ENCODE measurements at regions not wholly inside any gene's neighbourhood (a gene's known extent, or its start where the extent isn't known, plus 50 kb on each side); places are given as distances from the start of the nearest gene placed in this dataset.

- Mint-ChIP-seq H3K36me3 (ENCODE audit: low read depth, unreplicated experiment) (no peaks in the 10 kb centered on the region), H3K9me3 (ENCODE audit: unreplicated experiment) (no peaks in the 10 kb centered on the region), H3K27me3 (ENCODE audit: unreplicated experiment) (no peaks in the 10 kb centered on the region), H3K4me1 (ENCODE audit: unreplicated experiment) (no peaks in the 10 kb centered on the region), H3K27ac (ENCODE audit: unreplicated experiment) (no peak overlapping the region), H3K4me3 (ENCODE audit: unreplicated experiment) (no peak overlapping the region)
- DNase-seq (ENCODE audit: low spot score): no peak
- TF ChIP-seq, protein P1, sequence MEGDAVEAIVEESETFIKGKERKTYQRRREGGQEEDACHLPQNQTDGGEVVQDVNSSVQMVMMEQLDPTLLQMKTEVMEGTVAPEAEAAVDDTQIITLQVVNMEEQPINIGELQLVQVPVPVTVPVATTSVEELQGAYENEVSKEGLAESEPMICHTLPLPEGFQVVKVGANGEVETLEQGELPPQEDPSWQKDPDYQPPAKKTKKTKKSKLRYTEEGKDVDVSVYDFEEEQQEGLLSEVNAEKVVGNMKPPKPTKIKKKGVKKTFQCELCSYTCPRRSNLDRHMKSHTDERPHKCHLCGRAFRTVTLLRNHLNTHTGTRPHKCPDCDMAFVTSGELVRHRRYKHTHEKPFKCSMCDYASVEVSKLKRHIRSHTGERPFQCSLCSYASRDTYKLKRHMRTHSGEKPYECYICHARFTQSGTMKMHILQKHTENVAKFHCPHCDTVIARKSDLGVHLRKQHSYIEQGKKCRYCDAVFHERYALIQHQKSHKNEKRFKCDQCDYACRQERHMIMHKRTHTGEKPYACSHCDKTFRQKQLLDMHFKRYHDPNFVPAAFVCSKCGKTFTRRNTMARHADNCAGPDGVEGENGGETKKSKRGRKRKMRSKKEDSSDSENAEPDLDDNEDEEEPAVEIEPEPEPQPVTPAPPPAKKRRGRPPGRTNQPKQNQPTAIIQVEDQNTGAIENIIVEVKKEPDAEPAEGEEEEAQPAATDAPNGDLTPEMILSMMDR (IDR thresholded peaks at IDR 0.05; ENCODE audit: unreplicated experiment): no peak
Measured at GRCh38 chr14:98417001-98417400, 855.0 kb downstream of the BCL11B start.

- DNase-seq (ENCODE audit: low spot score): no peak
- no peaks in the 10 kb centered on the region for H3K27me3 Mint-ChIP-seq (ENCODE audit: unreplicated experiment)
- TF ChIP-seq, protein P1 (IDR thresholded peaks at IDR 0.05; ENCODE audit: unreplicated experiment): no peak
- H3K27ac Mint-ChIP-seq (ENCODE audit: unreplicated experiment): no peak overlapping the region
- no peaks in the 10 kb centered on the region for H3K36me3 Mint-ChIP-seq (ENCODE audit: low read depth, unreplicated experiment)
- peaks cover 5% of the 10 kb centered on the region for H3K4me1 Mint-ChIP-seq (ENCODE audit: unreplicated experiment)
- H3K4me3 Mint-ChIP-seq (ENCODE audit: unreplicated experiment): no peak overlapping the region
- no peaks in the 10 kb centered on the region for H3K9me3 Mint-ChIP-seq (ENCODE audit: unreplicated experiment)
Measured at GRCh38 chr14:98428483-98428994, 843.5 kb downstream of the BCL11B start.

DNA sequence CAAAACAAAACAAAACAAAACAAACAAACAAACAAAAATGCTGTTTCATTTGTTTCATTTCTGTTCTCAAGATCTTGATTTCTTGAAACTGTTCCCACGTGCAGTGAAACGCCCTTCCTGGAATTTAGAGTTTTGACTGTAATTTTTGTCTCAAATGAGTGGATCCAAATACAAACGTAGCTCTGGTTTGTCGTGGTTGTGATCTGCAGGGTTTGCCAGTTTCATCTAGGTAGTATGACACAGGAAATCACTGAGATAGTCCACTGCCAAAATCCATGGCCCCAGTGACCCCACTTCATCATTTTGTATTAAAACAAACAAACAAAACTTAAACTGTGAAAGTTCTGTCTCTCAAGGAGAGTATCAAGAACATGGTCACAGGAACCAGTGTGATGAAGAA, 838.6 kb downstream of the BCL11B start:
- Mint-ChIP-seq H3K9me3 (ENCODE audit: unreplicated experiment) (no peaks in the 10 kb centered on the region), H3K27me3 (ENCODE audit: unreplicated experiment) (no peaks in the 10 kb centered on the region), H3K4me1 (ENCODE audit: unreplicated experiment) (peaks cover 5% of the 10 kb centered on the region), H3K36me3 (ENCODE audit: low read depth, unreplicated experiment) (no peaks in the 10 kb centered on the region), H3K4me3 (ENCODE audit: unreplicated experiment) (no peak overlapping the region), H3K27ac (ENCODE audit: unreplicated experiment) (no peak overlapping the region)
- TF ChIP-seq, protein P1 (IDR thresholded peaks at IDR 0.05; ENCODE audit: unreplicated experiment): no peak
- DNase-seq (ENCODE audit: low spot score): no peak

- no peak overlapping the region for H3K27ac Mint-ChIP-seq (ENCODE audit: unreplicated experiment)
- H3K4me1 Mint-ChIP-seq (ENCODE audit: unreplicated experiment): peaks cover 3% of the 10 kb centered on the region
- no peaks in the 10 kb centered on the region for H3K9me3 Mint-ChIP-seq (ENCODE audit: unreplicated experiment)
- DNase-seq (ENCODE audit: low spot score): no peak
- TF ChIP-seq, protein P1 (IDR thresholded peaks at IDR 0.05; ENCODE audit: unreplicated experiment): no peak
- peaks cover under 1% of the 10 kb centered on the region for H3K27me3 Mint-ChIP-seq (ENCODE audit: unreplicated experiment)
- H3K4me3 Mint-ChIP-seq (ENCODE audit: unreplicated experiment): no peak overlapping the region
- no peaks in the 10 kb centered on the region for H3K36me3 Mint-ChIP-seq (ENCODE audit: low read depth, unreplicated experiment)
Measured at GRCh38 chr14:98437113-98437512, 834.9 kb downstream of the BCL11B start.

DNA sequence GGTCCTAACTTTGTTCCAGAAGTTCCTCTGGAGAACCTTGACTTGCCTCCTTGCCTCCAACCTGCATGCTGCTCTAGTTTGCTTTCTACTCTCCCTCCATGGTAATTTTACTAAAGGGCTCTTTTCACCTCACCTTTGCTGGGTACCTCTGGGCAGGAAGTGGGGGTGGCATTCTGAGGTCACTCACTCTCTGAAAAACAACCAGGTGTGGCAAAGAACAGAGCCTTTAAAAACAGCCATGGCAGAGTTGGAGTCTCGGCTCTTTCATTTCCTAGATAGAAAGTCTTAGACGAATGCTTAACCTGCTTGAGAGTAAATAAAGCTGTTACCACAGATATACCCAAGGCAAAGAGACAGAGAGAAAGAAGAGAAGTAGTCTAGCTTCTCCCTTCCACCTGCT, 827.9 kb downstream of the BCL11B start:
- H3K4me1 Mint-ChIP-seq (ENCODE audit: unreplicated experiment): no peaks in the 10 kb centered on the region
- H3K36me3 Mint-ChIP-seq (ENCODE audit: low read depth, unreplicated experiment): no peaks in the 10 kb centered on the region
- DNase-seq (ENCODE audit: low spot score): no peak
- no peak overlapping the region for H3K27ac Mint-ChIP-seq (ENCODE audit: unreplicated experiment)
- TF ChIP-seq, protein P1 (IDR thresholded peaks at IDR 0.05; ENCODE audit: unreplicated experiment): no peak
- no peak overlapping the region for H3K4me3 Mint-ChIP-seq (ENCODE audit: unreplicated experiment)
- no peaks in the 10 kb centered on the region for H3K9me3 Mint-ChIP-seq (ENCODE audit: unreplicated experiment)
- peaks cover 4% of the 10 kb centered on the region for H3K27me3 Mint-ChIP-seq (ENCODE audit: unreplicated experiment)
